ENCODE measurements at regions not wholly inside any gene's neighbourhood (a gene's known extent, or its start where the extent isn't known, plus 50 kb on each side); places are given as distances from the start of the nearest gene placed in this dataset.

DNA sequence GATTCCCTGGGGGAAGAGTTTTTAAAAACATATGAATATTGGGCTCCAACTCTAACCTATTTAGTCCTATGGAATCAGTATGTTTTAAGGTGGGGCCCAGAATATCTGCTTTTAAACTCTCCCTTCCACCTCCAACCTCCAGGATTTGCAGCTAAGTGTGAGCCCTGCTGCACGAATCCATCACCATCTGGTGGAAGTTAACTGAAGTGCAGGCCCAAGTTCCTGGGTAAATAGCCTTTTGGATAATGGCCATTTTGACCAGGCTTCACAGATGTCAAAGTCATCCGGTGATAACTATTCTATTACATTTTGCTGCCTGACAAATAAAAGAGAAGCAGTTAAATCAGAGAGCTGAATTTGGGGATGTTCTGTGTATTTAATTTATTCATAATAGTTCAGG is 58.1 kb upstream of the RMST start:
- in situ Hi-C loops (cut with HindIII; ENCODE audit: low sequenced_read_pairs): no loop called here
- no peak overlapping the region for H3K4me3 ChIP-seq (ENCODE audit: low read depth, low read length)
- TF ChIP-seq CTCF (IDR thresholded peaks at IDR 0.05; ENCODE audit: low read depth, low read length, missing control alignments): peak; percentile 93
- DNase-seq (ENCODE audit: low read depth): peak; percentile 35

GRCh38 chr12:97408363-97408762 is 54.2 kb upstream of the RMST start:
- in situ Hi-C loops (cut with HindIII; ENCODE audit: low sequenced_read_pairs): no loop called here

DNA sequence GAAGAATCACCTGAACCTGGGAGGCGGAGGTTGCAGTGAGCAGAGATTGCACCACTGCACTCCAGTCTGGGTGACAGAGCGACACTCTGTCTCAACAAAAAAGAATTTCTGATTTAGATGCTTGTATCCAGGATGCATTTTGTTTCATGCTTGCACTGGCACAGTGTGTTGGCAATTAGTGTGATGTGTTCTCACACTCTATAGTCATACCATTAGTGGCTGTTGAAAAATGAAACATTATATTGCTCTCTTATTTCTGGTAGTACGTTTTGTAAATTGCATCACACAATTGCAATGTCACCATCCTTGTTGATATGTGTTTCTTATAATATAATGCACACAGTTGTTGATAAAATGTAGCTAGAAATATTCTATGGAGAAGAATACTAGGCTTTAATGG is 51.3 kb upstream of the RMST start:
- in situ Hi-C loops (cut with HindIII; ENCODE audit: low sequenced_read_pairs): no loop called here
- H3K4me3 ChIP-seq (ENCODE audit: low read depth, low read length): no peak overlapping the region
- DNase-seq (ENCODE audit: low read depth): no peak
- no peak for TF ChIP-seq CTCF (IDR thresholded peaks at IDR 0.05; ENCODE audit: low read depth, low read length, missing control alignments)

More at GRCh38 chr12:97408363-97408762, 54.2 kb upstream of the RMST start:
- TF ChIP-seq CTCF (IDR thresholded peaks at IDR 0.05; ENCODE audit: low read depth, low read length, missing control alignments): no peak
- no peak overlapping the region for H3K4me3 ChIP-seq (ENCODE audit: low read depth, low read length)
- no peak for DNase-seq (ENCODE audit: low read depth)

Data from astrocyte of the cerebellum (primary cell).